WTC11 (cell line): ENCODE measurements at regions not wholly inside any gene's neighbourhood (a gene's known extent, or its start where the extent isn't known, plus 50 kb on each side); places are given as distances from the start of the nearest gene placed in this dataset.

Source experiments
- ATAC-seq: fragments of 200-7000 bp; cut with Tn5 transposase; 2 replicates; pipeline ENCODE4 v1.10.0; 2021; ENCODE audit warnings: mild to moderate bottlenecking, moderate library complexity
- CTCF ChIA-PET: fragments of 300-600 bp; sonication (Branson Sonifier 250); formaldehyde crosslinking; loops from one replicate; lab custom pipeline; 2021; ENCODE audit warnings: antibody characterized with exemption; lab: Charles Lee
- POLR2A ChIA-PET: fragments of 350-600 bp; sonication (Branson Sonifier 250); formaldehyde crosslinking; loops from one replicate; lab custom pipeline; 2021; ENCODE audit warnings: antibody characterized with exemption; lab: Charles Lee
- DNase-seq: peaks from one replicate; pipeline ENCODE4 v3.0.0; 2021; ENCODE audit warnings: low spot score
- H3K27ac Mint-ChIP-seq: 2 replicates; pipeline ENCODE4 v1.8.0; 2021; ENCODE audit warnings: mixed read lengths
- H3K27me3 Mint-ChIP-seq: 2 replicates; pipeline ENCODE4 v1.8.0; 2021; ENCODE audit warnings: low read depth, mild to moderate bottlenecking, moderate library complexity, mixed read lengths
- H3K36me3 Mint-ChIP-seq: 2 replicates; pipeline ENCODE4 v1.8.0; 2021; ENCODE audit warnings: mixed read lengths
- H3K4me1 Mint-ChIP-seq: 2 replicates; pipeline ENCODE4 v1.8.0; 2022; ENCODE audit warnings: mixed read lengths
- H3K4me3 Mint-ChIP-seq: 2 replicates; pipeline ENCODE4 v1.8.0; 2021; ENCODE audit warnings: mild to moderate bottlenecking, moderate library complexity, mixed read lengths
- H3K9me3 Mint-ChIP-seq: 2 replicates; pipeline ENCODE4 v1.8.0; 2021; ENCODE audit warnings: mixed read lengths
- ATF6 ChIP-seq: sonication (generic); formaldehyde crosslinking; IDR thresholded peaks from 2 replicates; pipeline ENCODE4 v1.8.1; 2023; ENCODE audit warnings: mild to moderate bottlenecking, missing genetic modification reagents
- CREM ChIP-seq: sonication (generic); formaldehyde crosslinking; IDR thresholded peaks from 2 replicates; pipeline ENCODE4 v1.8.1; 2022; ENCODE audit warnings: mild to moderate bottlenecking, missing genetic modification reagents, moderate library complexity
- E2F1 ChIP-seq: sonication (generic); formaldehyde crosslinking; IDR thresholded peaks from 2 replicates; pipeline ENCODE4 v1.8.0; 2022; ENCODE audit warnings: mild to moderate bottlenecking, missing genetic modification reagents
- E2F5 ChIP-seq: sonication (generic); formaldehyde crosslinking; IDR thresholded peaks from 2 replicates; pipeline ENCODE4 v1.8.1; 2022; ENCODE audit warnings: mild to moderate bottlenecking, moderate library complexity, missing genetic modification reagents
- GABPB1 ChIP-seq: sonication (generic); formaldehyde crosslinking; IDR thresholded peaks from 2 replicates; pipeline ENCODE4 v1.8.1; 2023; ENCODE audit warnings: mild to moderate bottlenecking, missing genetic modification reagents
- JAZF1 ChIP-seq: fragments of 250-450 bp; sonication (Bioruptor Pico); IDR thresholded peaks from 2 replicates; pipeline ENCODE4 v1.9.0; 2021; ENCODE audit warnings: moderate library complexity, mild to moderate bottlenecking, inconsistent platforms
- JUN ChIP-seq: sonication (generic); formaldehyde crosslinking; IDR thresholded peaks from 2 replicates; pipeline ENCODE4 v1.8.0; 2023; ENCODE audit warnings: mild to moderate bottlenecking, missing genetic modification reagents
- KAT7 ChIP-seq: sonication (generic); formaldehyde crosslinking; IDR thresholded peaks from 2 replicates; pipeline ENCODE4 v1.8.1; 2023; ENCODE audit warnings: missing genetic modification reagents, mild to moderate bottlenecking, borderline replicate concordance
- RORB ChIP-seq: fragments of 250-450 bp; sonication (Bioruptor Pico); IDR thresholded peaks from 2 replicates; pipeline ENCODE4 v1.9.0; 2021; ENCODE audit warnings: mild to moderate bottlenecking
- SMAD3 ChIP-seq: sonication (generic); formaldehyde crosslinking; IDR thresholded peaks from 2 replicates; pipeline ENCODE4 v1.8.0; 2022; ENCODE audit warnings: missing genetic modification reagents, mild to moderate bottlenecking, borderline replicate concordance
- TEAD1 ChIP-seq: sonication (generic); formaldehyde crosslinking; IDR thresholded peaks from 2 replicates; pipeline ENCODE4 v1.8.0; 2022; ENCODE audit warnings: mild to moderate bottlenecking, missing genetic modification reagents
- ZMAT4 ChIP-seq: fragments of 250-450 bp; sonication (Bioruptor Pico); IDR thresholded peaks from 2 replicates; pipeline ENCODE4 v1.9.0; 2021; ENCODE audit warnings: mild to moderate bottlenecking
- ZNF232 ChIP-seq: sonication (generic); formaldehyde crosslinking; IDR thresholded peaks from 2 replicates; pipeline ENCODE4 v1.8.0; 2022; ENCODE audit warnings: mild to moderate bottlenecking, missing genetic modification reagents
- ZNF263 ChIP-seq: sonication (generic); formaldehyde crosslinking; IDR thresholded peaks from 2 replicates; pipeline ENCODE4 v1.8.1; 2022; ENCODE audit warnings: low read depth, mild to moderate bottlenecking, moderate library complexity, missing genetic modification reagents
- ZNF281 ChIP-seq: sonication (generic); formaldehyde crosslinking; IDR thresholded peaks from 2 replicates; pipeline ENCODE4 v1.8.0; 2023; ENCODE audit warnings: mild to moderate bottlenecking, missing genetic modification reagents
- ZNF671 ChIP-seq: fragments of 250-450 bp; sonication (Bioruptor Pico); IDR thresholded peaks from 2 replicates; pipeline ENCODE4 v1.8.0; 2021; ENCODE audit warnings: mild to moderate bottlenecking
- TF ChIP-seq, protein P1 (sequence below): sonication (generic); formaldehyde crosslinking; IDR thresholded peaks from 2 replicates; pipeline ENCODE4 v1.8.1; 2022; ENCODE audit warnings: missing genetic modification reagents, borderline replicate concordance
- TF ChIP-seq, protein P2 (sequence below): sonication (generic); formaldehyde crosslinking; IDR thresholded peaks from 2 replicates; pipeline ENCODE4 v1.8.1; 2023; ENCODE audit warnings: mild to moderate bottlenecking, missing genetic modification reagents, moderate library complexity
- TF ChIP-seq, protein P3 (sequence below): fragments of 200-600 bp; IDR thresholded peaks from 2 replicates; pipeline ENCODE4 v1.8.0; 2022; ENCODE audit warnings: antibody characterized with exemption
- TF ChIP-seq, protein P4 (sequence below): sonication (generic); formaldehyde crosslinking; IDR thresholded peaks from 2 replicates; pipeline ENCODE4 v1.8.0; 2023; ENCODE audit warnings: missing genetic modification reagents

DNA sequence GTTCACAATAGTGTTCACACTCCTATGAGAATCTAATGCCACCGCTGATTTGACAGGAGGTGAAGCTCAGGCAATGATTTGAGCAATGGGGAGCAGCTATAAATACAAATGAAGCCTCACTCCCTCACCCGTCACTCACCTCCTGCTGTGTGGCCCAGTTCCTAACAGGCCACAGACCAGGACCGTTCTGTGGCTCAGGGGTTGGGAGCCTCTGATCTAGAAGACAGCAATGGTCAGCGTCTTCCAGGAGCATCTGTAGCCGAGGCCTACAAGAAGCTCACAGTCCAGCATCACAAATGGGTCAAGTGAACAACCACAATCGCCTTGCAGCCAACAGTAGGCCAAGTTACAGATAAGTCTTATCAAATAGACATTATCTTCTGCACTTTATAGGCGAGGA, 110.0 kb upstream of the SLC66A3 start:
- no peak overlapping the region for H3K27ac Mint-ChIP-seq
- DNase-seq = no peak
- CTCF ChIA-PET = no interaction called here

More for the DNA sequence above, 110.0 kb upstream of the SLC66A3 start:
- Mint-ChIP-seq H3K4me3 (no peak overlapping the region), H3K4me1 (peaks cover 20% of the 10 kb centered on the region), H3K9me3 (0 out of 2 replicates have a peak, but pooled peaks cover 15% of the 10 kb centered on the region), H3K27me3 (no peaks in the 10 kb centered on the region), H3K36me3 (no peaks in the 10 kb centered on the region)
- POLR2A ChIA-PET = interaction anchor here (0.6 kb wide), 1 partner anchor 363 kb away, joined by 4 read pairs; no protein-coding TSS in a partner anchor
- ATAC-seq = no peak
- TF ChIP-seq E2F1 (CRISPR knock-in tag) (no peak), SMAD3 (CRISPR knock-in tag) (no peak), KAT7 (CRISPR knock-in tag) (no peak), ZNF671 (CRISPR knock-in tag) (no peak), ZNF232 (no peak), GABPB1 (CRISPR knock-in tag) (no peak), ZNF263 (CRISPR knock-in tag) (no peak), TEAD1 (no peak), E2F5 (CRISPR knock-in tag) (no peak), ZMAT4 (no peak), CREM (no peak), ZNF281 (CRISPR knock-in tag) (no peak), JAZF1 (CRISPR knock-in tag) (no peak), JUN (CRISPR knock-in tag) (no peak), RORB (CRISPR knock-in tag) (no peak), ATF6 (CRISPR knock-in tag) (no peak)
- TF ChIP-seq, protein P1, sequence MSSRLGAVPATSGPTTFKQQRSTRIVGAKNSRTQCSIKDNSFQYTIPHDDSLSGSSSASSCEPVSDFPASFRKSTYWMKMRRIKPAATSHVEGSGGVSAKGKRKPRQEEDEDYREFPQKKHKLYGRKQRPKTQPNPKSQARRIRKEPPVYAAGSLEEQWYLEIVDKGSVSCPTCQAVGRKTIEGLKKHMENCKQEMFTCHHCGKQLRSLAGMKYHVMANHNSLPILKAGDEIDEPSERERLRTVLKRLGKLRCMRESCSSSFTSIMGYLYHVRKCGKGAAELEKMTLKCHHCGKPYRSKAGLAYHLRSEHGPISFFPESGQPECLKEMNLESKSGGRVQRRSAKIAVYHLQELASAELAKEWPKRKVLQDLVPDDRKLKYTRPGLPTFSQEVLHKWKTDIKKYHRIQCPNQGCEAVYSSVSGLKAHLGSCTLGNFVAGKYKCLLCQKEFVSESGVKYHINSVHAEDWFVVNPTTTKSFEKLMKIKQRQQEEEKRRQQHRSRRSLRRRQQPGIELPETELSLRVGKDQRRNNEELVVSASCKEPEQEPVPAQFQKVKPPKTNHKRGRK = no peak
- TF ChIP-seq, protein P2, sequence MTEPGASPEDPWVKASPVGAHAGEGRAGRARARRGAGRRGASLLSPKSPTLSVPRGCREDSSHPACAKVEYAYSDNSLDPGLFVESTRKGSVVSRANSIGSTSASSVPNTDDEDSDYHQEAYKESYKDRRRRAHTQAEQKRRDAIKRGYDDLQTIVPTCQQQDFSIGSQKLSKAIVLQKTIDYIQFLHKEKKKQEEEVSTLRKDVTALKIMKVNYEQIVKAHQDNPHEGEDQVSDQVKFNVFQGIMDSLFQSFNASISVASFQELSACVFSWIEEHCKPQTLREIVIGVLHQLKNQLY = no peak
- TF ChIP-seq, protein P3, sequence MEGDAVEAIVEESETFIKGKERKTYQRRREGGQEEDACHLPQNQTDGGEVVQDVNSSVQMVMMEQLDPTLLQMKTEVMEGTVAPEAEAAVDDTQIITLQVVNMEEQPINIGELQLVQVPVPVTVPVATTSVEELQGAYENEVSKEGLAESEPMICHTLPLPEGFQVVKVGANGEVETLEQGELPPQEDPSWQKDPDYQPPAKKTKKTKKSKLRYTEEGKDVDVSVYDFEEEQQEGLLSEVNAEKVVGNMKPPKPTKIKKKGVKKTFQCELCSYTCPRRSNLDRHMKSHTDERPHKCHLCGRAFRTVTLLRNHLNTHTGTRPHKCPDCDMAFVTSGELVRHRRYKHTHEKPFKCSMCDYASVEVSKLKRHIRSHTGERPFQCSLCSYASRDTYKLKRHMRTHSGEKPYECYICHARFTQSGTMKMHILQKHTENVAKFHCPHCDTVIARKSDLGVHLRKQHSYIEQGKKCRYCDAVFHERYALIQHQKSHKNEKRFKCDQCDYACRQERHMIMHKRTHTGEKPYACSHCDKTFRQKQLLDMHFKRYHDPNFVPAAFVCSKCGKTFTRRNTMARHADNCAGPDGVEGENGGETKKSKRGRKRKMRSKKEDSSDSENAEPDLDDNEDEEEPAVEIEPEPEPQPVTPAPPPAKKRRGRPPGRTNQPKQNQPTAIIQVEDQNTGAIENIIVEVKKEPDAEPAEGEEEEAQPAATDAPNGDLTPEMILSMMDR = no peak
- TF ChIP-seq, protein P4, sequence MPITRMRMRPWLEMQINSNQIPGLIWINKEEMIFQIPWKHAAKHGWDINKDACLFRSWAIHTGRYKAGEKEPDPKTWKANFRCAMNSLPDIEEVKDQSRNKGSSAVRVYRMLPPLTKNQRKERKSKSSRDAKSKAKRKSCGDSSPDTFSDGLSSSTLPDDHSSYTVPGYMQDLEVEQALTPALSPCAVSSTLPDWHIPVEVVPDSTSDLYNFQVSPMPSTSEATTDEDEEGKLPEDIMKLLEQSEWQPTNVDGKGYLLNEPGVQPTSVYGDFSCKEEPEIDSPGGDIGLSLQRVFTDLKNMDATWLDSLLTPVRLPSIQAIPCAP (CRISPR knock-in tag) = no peak
